Gastrocnemius medialis (tissue), 4 donors: ENCODE measurements at regions not wholly inside any gene's neighbourhood (a gene's known extent, or its start where the extent isn't known, plus 50 kb on each side); places are given as distances from the start of the nearest gene placed in this dataset.
"Not testable (repeated sequence)": the region's sequence is repeated elsewhere in the genome, so short reads cannot be mapped to it uniquely, and the experiment has no call there.

ENCODE experiments used
- ATAC-seq, 2 donors: fragments of 150-250 bp; one replicate each; pipeline ENCODE4 v1.9.1; 2016
- DNase-seq, 2 donors: peaks; one replicate each; pipeline ENCODE4 v3.0.0-alpha.2; 2019
- H3K27ac ChIP-seq, 4 donors: fragments of 200-600 bp; sonication (generic); 1 replicate in 1 of 4; 2 replicates in 3 of 4; pipeline ENCODE4 v1.5.1; 2016 to 2018; ENCODE audit warnings: mild to moderate bottlenecking in 2 of 4, moderate library complexity in 1 of 4
- H3K27me3 ChIP-seq, 3 donors: fragments of 200-600 bp; sonication (generic) in 2 of 3; 1 replicate in 1 of 3; 2 replicates in 2 of 3; pipeline versions ENCODE4 v1.5.1 to v1.6.0; 2016 to 2019; ENCODE audit warnings: mild to moderate bottlenecking in 1 of 3, moderate library complexity in 1 of 3
- H3K36me3 ChIP-seq, 2 donors: fragments of 200-600 bp; sonication (generic) in 1 of 2; one replicate each; pipeline ENCODE4 v1.5.1; 2017 to 2018
- H3K4me1 ChIP-seq, 2 donors: fragments of 200-600 bp; sonication (generic) in 1 of 2; one replicate each; pipeline ENCODE4 v1.5.1; 2016 to 2017; ENCODE audit warnings: mild to moderate bottlenecking in 2 of 2
- H3K4me3 ChIP-seq, 4 donors: fragments of 200-600 bp; sonication (generic) in 3 of 4; 1 replicate in 1 of 4; 2 replicates in 3 of 4; pipeline ENCODE4 v1.5.1; 2016 to 2019; ENCODE audit warnings: mild to moderate bottlenecking in 2 of 4
- H3K9me3 ChIP-seq, 3 donors: fragments of 200-600 bp; sonication (generic) in 2 of 3; 1 replicate in 1 of 3; 2 replicates in 2 of 3; pipeline ENCODE4 v1.5.1; 2016 to 2019
- CTCF ChIP-seq, 5 experiments: fragments of 450-650 bp in 3 of 5; fragments of 200-600 bp in 2 of 5; sonication (generic) in 2 of 5; IDR thresholded peaks in 4 of 5; conservative IDR thresholded peaks in 1 of 5; 1 replicate in 4 of 5; 2 replicates in 1 of 5; pipeline ENCODE4 v1.5.1; 2016 to 2019; ENCODE audit warnings: antibody characterized with exemption in 5 of 5, mild to moderate bottlenecking in 3 of 5, moderate library complexity in 3 of 5
- POLR2A ChIP-seq, 2 donors: fragments of 450-650 bp; IDR thresholded peaks; one replicate each; pipeline ENCODE4 v1.6.1; 2017; ENCODE audit warnings: antibody characterized with exemption in 2 of 2, mild to moderate bottlenecking in 2 of 2, moderate library complexity in 2 of 2
- in situ Hi-C, 4 donors: fragments of 200-750 bp; cut with MboI; loops; one replicate each; pipeline versions ENCODE4 v1.15.0 to v1.8.0; 2017; ENCODE audit warnings: low sequenced_read_pairs in 4 of 4
- intact Hi-C: fragments of 100-400 bp; cut with DNase I; formaldehyde crosslinking; loops from one replicate; pipeline ENCODE4 v1.15.1; 2023; ENCODE audit warnings: low total_unique reads

DNA sequence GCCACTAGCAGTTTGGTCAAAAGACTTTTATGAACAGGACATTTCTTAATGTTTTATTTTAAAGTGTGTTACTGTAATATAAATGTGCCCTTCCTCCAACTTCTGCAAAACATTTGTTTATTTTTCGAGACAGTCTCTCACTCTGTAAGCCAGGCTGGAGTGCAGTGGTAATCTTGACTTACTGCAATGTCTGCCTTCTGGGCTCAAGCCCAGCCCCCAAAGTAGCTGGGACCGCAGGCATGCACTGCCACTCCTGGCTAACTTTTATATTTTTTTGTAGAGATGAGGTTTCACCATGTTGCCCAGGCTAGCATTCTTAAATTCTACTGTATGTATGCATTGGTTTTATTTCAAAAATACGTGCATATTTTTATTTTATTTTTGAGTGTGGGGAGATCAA is 1201.9 kb downstream of the STIM2 start:
- H3K4me3 ChIP-seq, result no peak overlapping the region
- H3K4me1 ChIP-seq, result no peaks in the 10 kb centered on the region
- ATAC-seq, result no peak
- in situ Hi-C loops, result no loop called here
- H3K9me3 ChIP-seq, result no peaks in the 10 kb centered on the region
- intact Hi-C loops, result no loop called here
- TF ChIP-seq POLR2A (IDR thresholded peaks at IDR 0.05) (no peak), CTCF (IDR thresholded peaks at IDR 0.05 in 4 of 5, conservative IDR thresholded peaks at IDR 0.05 in 1 of 5) (no peak)
- H3K36me3 ChIP-seq, result no peaks in the 10 kb centered on the region
- H3K27ac ChIP-seq, result no peak overlapping the region
- DNase-seq, result no peak
- no peaks in the 10 kb centered on the region for H3K27me3 ChIP-seq

GRCh38 chr4:28073860-28074555 is 1213.4 kb downstream of the STIM2 start:
- TF ChIP-seq POLR2A (IDR thresholded peaks at IDR 0.05) (no peak), CTCF (IDR thresholded peaks at IDR 0.05 in 4 of 5, conservative IDR thresholded peaks at IDR 0.05 in 1 of 5) (no peak)
- Histone ChIP-seq H3K36me3 (no peaks in the 10 kb centered on the region), H3K4me1 (no peaks in the 10 kb centered on the region), H3K27me3 (no peaks in the 10 kb centered on the region), H3K4me3 (no peak overlapping the region), H3K27ac (no peak overlapping the region), H3K9me3 (no peaks in the 10 kb centered on the region)
- intact Hi-C loops (loop anchor here (5.0 kb wide), 1 partner anchor 378 kb away; no protein-coding TSS in a partner anchor), in situ Hi-C loops (no loop called here)
- DNase-seq (no peak), ATAC-seq (no peak)

DNA sequence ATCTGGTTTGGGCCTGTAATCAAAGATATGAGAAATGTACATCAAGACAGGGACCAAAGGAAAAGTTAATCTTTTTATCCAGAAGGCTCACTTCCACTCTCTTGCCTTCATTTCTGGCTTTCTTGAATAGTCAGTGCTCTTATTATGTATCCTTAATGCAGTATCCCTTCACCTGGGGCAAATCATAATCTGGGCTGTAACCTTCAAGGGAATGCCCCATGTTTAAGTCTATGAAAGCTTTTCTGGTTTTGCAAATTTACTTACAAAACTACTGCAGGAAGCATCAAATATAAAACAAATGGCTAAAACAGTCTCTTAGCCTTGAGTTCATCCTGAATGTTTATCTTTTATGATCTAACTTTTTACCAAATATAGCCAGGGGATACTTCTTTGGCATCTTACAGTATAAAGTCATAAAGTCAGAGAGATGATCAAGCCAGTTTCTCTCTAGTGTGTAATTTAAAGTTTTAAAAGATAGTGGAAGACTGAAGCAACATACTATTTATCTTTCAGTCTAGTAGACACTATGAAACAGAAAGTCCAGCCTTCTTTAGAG is 1214.8 kb downstream of the STIM2 start:
- Histone ChIP-seq H3K9me3 (no peaks in the 10 kb centered on the region), H3K4me1 (no peaks in the 10 kb centered on the region), H3K27me3 (no peaks in the 10 kb centered on the region), H3K36me3 (no peaks in the 10 kb centered on the region), H3K27ac (no peak overlapping the region), H3K4me3 (no peak overlapping the region)
- no peak for ATAC-seq
- in situ Hi-C loops (no loop called here), intact Hi-C loops (no loop called here)
- no peak for TF ChIP-seq POLR2A (IDR thresholded peaks at IDR 0.05)
- no peak for TF ChIP-seq CTCF (IDR thresholded peaks at IDR 0.05 in 4 of 5, conservative IDR thresholded peaks at IDR 0.05 in 1 of 5)
- no peak for DNase-seq

GRCh38 chr4:28077203-28077602 is 1216.6 kb downstream of the STIM2 start:
- H3K4me1 ChIP-seq, in situ Hi-C loops, intact Hi-C loops: not testable (repeated sequence)

DNA sequence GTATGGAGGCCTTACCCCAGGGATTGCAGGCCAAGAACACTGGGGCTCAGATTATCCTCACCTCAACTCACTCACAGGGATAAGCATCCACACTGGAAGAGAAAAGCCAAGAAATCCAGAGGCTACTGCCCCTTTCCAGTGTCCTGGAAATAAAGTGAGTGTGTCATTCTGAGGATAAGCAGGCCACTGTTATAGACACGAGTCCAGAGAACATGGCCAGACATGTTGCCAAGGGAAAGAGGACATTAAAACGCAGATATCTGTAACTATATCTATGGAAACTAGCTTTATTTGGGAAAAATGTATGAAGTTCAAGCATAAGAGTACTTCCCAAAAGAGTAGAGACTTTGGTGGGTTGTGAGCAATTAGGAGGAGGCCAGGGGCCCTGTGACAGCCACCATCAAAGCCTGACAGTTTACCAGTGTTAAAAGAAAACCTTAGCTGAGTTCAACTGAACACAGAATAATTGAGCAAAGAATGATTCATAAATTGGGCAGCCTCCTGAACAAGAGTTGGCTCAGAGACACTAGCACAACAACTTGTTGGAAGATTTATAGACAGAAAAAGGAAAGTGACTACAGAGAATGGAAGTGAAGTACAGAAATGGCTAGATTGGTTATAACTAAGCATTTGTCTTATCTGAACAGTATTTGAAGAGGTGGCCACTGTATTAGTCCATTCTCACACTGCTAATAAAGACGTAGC is 1222.2 kb downstream of the STIM2 start:
- Histone ChIP-seq H3K27me3 (no peaks in the 10 kb centered on the region), H3K9me3 (no peaks in the 10 kb centered on the region), H3K4me1 (no peaks in the 10 kb centered on the region), H3K36me3 (no peaks in the 10 kb centered on the region), H3K4me3 (no peak overlapping the region), H3K27ac (no peak overlapping the region)
- intact Hi-C loops, result no loop called here
- ATAC-seq (no peak), DNase-seq (no peak)
- in situ Hi-C loops, result no loop called here
- TF ChIP-seq POLR2A (IDR thresholded peaks at IDR 0.05), result no peak
- no peak for TF ChIP-seq CTCF (IDR thresholded peaks at IDR 0.05 in 4 of 5, conservative IDR thresholded peaks at IDR 0.05 in 1 of 5)

More at GRCh38 chr4:28077203-28077602, 1216.6 kb downstream of the STIM2 start:
- not testable (repeated sequence) for H3K27ac ChIP-seq, H3K9me3 ChIP-seq, H3K27me3 ChIP-seq, ATAC-seq, H3K4me3 ChIP-seq, DNase-seq, H3K36me3 ChIP-seq
